H9 (cell line): ENCODE measurements at regions not wholly inside any gene's neighbourhood (a gene's known extent, or its start where the extent isn't known, plus 50 kb on each side); places are given as distances from the start of the nearest gene placed in this dataset.

Source experiments
- DNase-seq: peaks from one replicate; pipeline ENCODE4 v3.0.0-alpha.2; 2017
- H2AFZ ChIP-seq: one replicate; pipeline ENCODE4 v1.6.1; 2013; ENCODE audit warnings: mild to moderate bottlenecking, low read length, control low read depth, moderate library complexity
- H2AK5ac ChIP-seq: 2 replicates; pipeline ENCODE4 v1.6.1; 2013; ENCODE audit warnings: low read length, control low read depth, mixed read lengths; ENCODE audit not compliant: insufficient read length
- H2BK120ac ChIP-seq: one replicate; pipeline ENCODE4 v1.6.1; 2013; ENCODE audit warnings: low read depth, mild to moderate bottlenecking, low read length, control low read depth, inconsistent platforms; ENCODE audit not compliant: poor library complexity, severe bottlenecking
- H2BK12ac ChIP-seq: 2 replicates; pipeline ENCODE4 v1.6.1; 2013; ENCODE audit warnings: low read length, control low read depth, mixed read lengths, low read depth; ENCODE audit not compliant: insufficient read length
- H2BK15ac ChIP-seq: 2 replicates; pipeline ENCODE4 v1.6.1; 2013; ENCODE audit warnings: low read depth, low read length, control low read depth
- H2BK20ac ChIP-seq: one replicate; pipeline ENCODE4 v1.6.1; 2013; ENCODE audit warnings: low read depth, mild to moderate bottlenecking, low read length, control low read depth, inconsistent platforms; ENCODE audit not compliant: poor library complexity, severe bottlenecking
- H2BK5ac ChIP-seq: 2 replicates; pipeline ENCODE4 v1.6.1; 2013; ENCODE audit warnings: low read length, control low read depth, mixed read lengths; ENCODE audit not compliant: insufficient read length
- H3K14ac ChIP-seq: 2 replicates; pipeline ENCODE4 v1.6.1; 2013; ENCODE audit warnings: low read length, control low read depth; ENCODE audit not compliant: insufficient read depth
- H3K18ac ChIP-seq: 2 replicates; pipeline ENCODE4 v1.6.1; 2013; ENCODE audit warnings: low read depth, mild to moderate bottlenecking, mixed read lengths, low read length, control low read depth; ENCODE audit not compliant: insufficient read length
- H3K23ac ChIP-seq: 2 replicates; pipeline ENCODE4 v1.6.1; 2013; ENCODE audit warnings: low read length, control low read depth, mixed read lengths, low read depth; ENCODE audit not compliant: insufficient read length
- H3K23me2 ChIP-seq: 2 replicates; pipeline ENCODE4 v1.6.1; 2013; ENCODE audit warnings: low read depth, mild to moderate bottlenecking, mixed read lengths, low read length, control low read depth; ENCODE audit not compliant: insufficient read length, poor library complexity, severe bottlenecking
- H3K27ac ChIP-seq: 2 replicates; pipeline ENCODE4 v1.5.1; 2013; ENCODE audit warnings: low read length, control low read depth, mixed read lengths, low read depth; ENCODE audit not compliant: insufficient read length
- H3K27me3 ChIP-seq: 2 replicates; pipeline ENCODE4 v1.6.1; 2013; ENCODE audit warnings: low read length, control low read depth, inconsistent platforms; ENCODE audit not compliant: insufficient read depth
- H3K4ac ChIP-seq: 2 replicates; pipeline ENCODE4 v1.6.1; 2013; ENCODE audit warnings: low read depth, mild to moderate bottlenecking, control low read depth, inconsistent platforms, low read length, moderate library complexity
- H3K4me1 ChIP-seq: 2 replicates; pipeline ENCODE4 v1.6.1; 2013; ENCODE audit warnings: low read length, control low read depth, inconsistent platforms; ENCODE audit not compliant: insufficient read depth
- H3K4me2 ChIP-seq: 2 replicates; pipeline ENCODE4 v1.6.1; 2013; ENCODE audit warnings: low read length, control low read depth, mixed read lengths; ENCODE audit not compliant: insufficient read length, insufficient read depth
- H3K56ac ChIP-seq: 2 replicates; pipeline ENCODE4 v1.6.1; 2013; ENCODE audit warnings: low read depth, mild to moderate bottlenecking, mixed read lengths, low read length, control low read depth; ENCODE audit not compliant: insufficient read length
- H3K79me1 ChIP-seq: 2 replicates; pipeline ENCODE4 v1.6.1; 2013; ENCODE audit warnings: low read depth, mild to moderate bottlenecking, moderate library complexity, low read length, control low read depth, inconsistent platforms; ENCODE audit not compliant: insufficient read depth, poor library complexity, severe bottlenecking
- H3K79me2 ChIP-seq: 2 replicates; pipeline ENCODE4 v1.6.1; 2013; ENCODE audit warnings: low read length, control low read depth, inconsistent platforms; ENCODE audit not compliant: insufficient read depth
- H3K9ac ChIP-seq: 2 replicates; pipeline ENCODE4 v1.6.1; 2013; ENCODE audit warnings: low read length, control low read depth, mixed read lengths; ENCODE audit not compliant: insufficient read length; ENCODE audit errors: extremely low read depth
- H3K9me3 ChIP-seq: one replicate; pipeline ENCODE4 v1.6.1; 2013; ENCODE audit warnings: low read depth, low read length, inconsistent platforms; ENCODE audit not compliant: control insufficient read depth
- H3T11ph ChIP-seq: one replicate; pipeline ENCODE4 v1.6.1; 2013; ENCODE audit warnings: mild to moderate bottlenecking, low read length, control low read depth, inconsistent platforms
- H4K20me1 ChIP-seq: one replicate; pipeline ENCODE4 v1.6.1; 2013; ENCODE audit not compliant: control insufficient read depth, insufficient read length, insufficient read depth
- H4K5ac ChIP-seq: 2 replicates; pipeline ENCODE4 v1.6.1; 2013; ENCODE audit warnings: low read depth, mild to moderate bottlenecking, mixed read lengths, low read length, control low read depth; ENCODE audit not compliant: insufficient read length
- H4K8ac ChIP-seq: replicated peaks from 2 replicates; pipeline ENCODE4 v1.6.1; 2013; ENCODE audit warnings: low read length, control low read depth, mixed read lengths, low read depth; ENCODE audit not compliant: insufficient read length
- H4K91ac ChIP-seq: 2 replicates; pipeline ENCODE4 v1.6.1; 2013; ENCODE audit warnings: low read depth, mild to moderate bottlenecking, moderate library complexity, mixed read lengths, low read length, control low read depth; ENCODE audit not compliant: insufficient read length
- H3K27ac Mint-ChIP-seq, 3 experiments: 2 replicates in 2 of 3; 3 replicates in 1 of 3; pipeline ENCODE4 v1.8.0; 2020 to 2021; ENCODE audit warnings: mixed read lengths in 3 of 3, mild to moderate bottlenecking in 1 of 3, moderate library complexity in 1 of 3
- H3K27me3 Mint-ChIP-seq: 2 replicates; pipeline ENCODE4 v1.8.0; 2021; ENCODE audit warnings: low read depth, mild to moderate bottlenecking, moderate library complexity, mixed read lengths
- H3K36me3 Mint-ChIP-seq, 3 experiments: 2 replicates in 2 of 3; 3 replicates in 1 of 3; pipeline ENCODE4 v1.8.0; 2020 to 2021; ENCODE audit warnings: low read depth in 3 of 3, mixed read lengths in 3 of 3; ENCODE audit not compliant: insufficient read depth in 1 of 3
- H3K4me1 Mint-ChIP-seq, 2 experiments: 2 replicates each; pipeline ENCODE4 v1.8.0; 2020; ENCODE audit warnings: mixed read lengths in 2 of 2
- H3K4me3 Mint-ChIP-seq, 2 experiments: 2 replicates in 1 of 2; 3 replicates in 1 of 2; pipeline ENCODE4 v1.8.0; 2020 to 2021; ENCODE audit warnings: mild to moderate bottlenecking in 2 of 2, mixed read lengths in 2 of 2, moderate library complexity in 1 of 2
- H3K9me3 Mint-ChIP-seq, 2 experiments: 2 replicates in 1 of 2; 3 replicates in 1 of 2; pipeline ENCODE4 v1.8.0; 2020; ENCODE audit warnings: mild to moderate bottlenecking in 2 of 2, mixed read lengths in 2 of 2, moderate library complexity in 1 of 2
- WGBS: extraction: QIAGEN DNeasy Blood & Tissue Kit; methylation state at CpG from one replicate; pipeline ENCODE4 v1.1.7; 2013; ENCODE audit warnings: missing lambda C conversion rate, low lambda C conversion rate, mixed read lengths; ENCODE audit not compliant: insufficient read length; ENCODE audit errors: extremely low coverage; 5-methylcytosine and 5-hydroxymethylcytosine counted together
- TF ChIP-seq, protein P1 (sequence below): fragments of 200-600 bp; sonication (generic); conservative IDR thresholded peaks from 3 replicates; pipeline ENCODE4 v1.8.0; 2021; ENCODE audit warnings: antibody characterized with exemption, mild to moderate bottlenecking

DNA sequence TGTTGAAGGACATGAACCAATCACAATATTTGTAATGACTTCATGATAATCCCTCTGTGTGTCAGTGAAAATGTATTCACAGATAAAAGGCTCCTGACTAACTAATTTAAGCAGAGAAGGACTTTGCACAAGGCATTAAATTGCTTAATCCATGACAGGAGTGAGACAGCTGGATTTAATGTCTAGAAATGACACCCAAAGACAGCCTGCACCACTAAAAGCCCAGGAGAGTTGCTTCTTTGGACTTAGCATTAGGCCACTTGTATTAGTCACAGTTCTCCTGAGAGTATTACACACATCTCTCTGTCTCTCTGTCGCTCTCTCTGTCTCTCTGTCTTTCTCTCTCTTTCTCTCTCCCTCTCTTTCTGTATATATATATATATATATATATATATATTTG lies 180.4 kb downstream of the GOLGA8K start:
- Histone ChIP-seq H3K4me1 (no peaks in the 10 kb centered on the region), H4K5ac (no peak overlapping the region), H3K4ac (no peak overlapping the region), H3K79me2 (no peaks in the 10 kb centered on the region), H2BK15ac (no peak overlapping the region), H3K4me2 (no peak overlapping the region), H2BK5ac (no peak overlapping the region), H2BK20ac (no peak overlapping the region), H2BK12ac (no peak overlapping the region), H3K14ac (no peak overlapping the region), H3K9ac (no peak overlapping the region), H3K23me2 (no peaks in the 10 kb centered on the region), H2AFZ (no peak overlapping the region), H3K9me3 (no peaks in the 10 kb centered on the region), H3K27me3 (no peaks in the 10 kb centered on the region), H3K27ac (no peak overlapping the region), H2BK120ac (no peak overlapping the region), H4K8ac (no peak overlapping the region), H3K18ac (no peak overlapping the region), H3T11ph (no peak overlapping the region), H3K79me1 (no peaks in the 10 kb centered on the region), H3K23ac (no peak overlapping the region), H2AK5ac (no peak overlapping the region), H4K20me1 (no peaks in the 10 kb centered on the region), H4K91ac (no peak overlapping the region), H3K56ac (no peak overlapping the region)
- no peak for DNase-seq
- Mint-ChIP-seq H3K9me3 (peaks cover 4 to 9% of the 10 kb centered on the region in 2 experiments; a peak in 3 of 5 replicates), H3K4me3 (no peak overlapping the region), H3K4me1 (peaks cover 0 to 3% of the 10 kb centered on the region in 2 experiments; a peak in 2 of 4 replicates), H3K27ac (no peak overlapping the region), H3K27me3 (no peaks in the 10 kb centered on the region), H3K36me3 (no peaks in the 10 kb centered on the region)
- WGBS = no CpG with 5 or more reads among the region's 1 CpG
- TF ChIP-seq, protein P1, sequence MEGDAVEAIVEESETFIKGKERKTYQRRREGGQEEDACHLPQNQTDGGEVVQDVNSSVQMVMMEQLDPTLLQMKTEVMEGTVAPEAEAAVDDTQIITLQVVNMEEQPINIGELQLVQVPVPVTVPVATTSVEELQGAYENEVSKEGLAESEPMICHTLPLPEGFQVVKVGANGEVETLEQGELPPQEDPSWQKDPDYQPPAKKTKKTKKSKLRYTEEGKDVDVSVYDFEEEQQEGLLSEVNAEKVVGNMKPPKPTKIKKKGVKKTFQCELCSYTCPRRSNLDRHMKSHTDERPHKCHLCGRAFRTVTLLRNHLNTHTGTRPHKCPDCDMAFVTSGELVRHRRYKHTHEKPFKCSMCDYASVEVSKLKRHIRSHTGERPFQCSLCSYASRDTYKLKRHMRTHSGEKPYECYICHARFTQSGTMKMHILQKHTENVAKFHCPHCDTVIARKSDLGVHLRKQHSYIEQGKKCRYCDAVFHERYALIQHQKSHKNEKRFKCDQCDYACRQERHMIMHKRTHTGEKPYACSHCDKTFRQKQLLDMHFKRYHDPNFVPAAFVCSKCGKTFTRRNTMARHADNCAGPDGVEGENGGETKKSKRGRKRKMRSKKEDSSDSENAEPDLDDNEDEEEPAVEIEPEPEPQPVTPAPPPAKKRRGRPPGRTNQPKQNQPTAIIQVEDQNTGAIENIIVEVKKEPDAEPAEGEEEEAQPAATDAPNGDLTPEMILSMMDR = no peak
